ENCODE measurements at regions not wholly inside any gene's neighbourhood (a gene's known extent, or its start where the extent isn't known, plus 50 kb on each side); places are given as distances from the start of the nearest gene placed in this dataset.

DNA sequence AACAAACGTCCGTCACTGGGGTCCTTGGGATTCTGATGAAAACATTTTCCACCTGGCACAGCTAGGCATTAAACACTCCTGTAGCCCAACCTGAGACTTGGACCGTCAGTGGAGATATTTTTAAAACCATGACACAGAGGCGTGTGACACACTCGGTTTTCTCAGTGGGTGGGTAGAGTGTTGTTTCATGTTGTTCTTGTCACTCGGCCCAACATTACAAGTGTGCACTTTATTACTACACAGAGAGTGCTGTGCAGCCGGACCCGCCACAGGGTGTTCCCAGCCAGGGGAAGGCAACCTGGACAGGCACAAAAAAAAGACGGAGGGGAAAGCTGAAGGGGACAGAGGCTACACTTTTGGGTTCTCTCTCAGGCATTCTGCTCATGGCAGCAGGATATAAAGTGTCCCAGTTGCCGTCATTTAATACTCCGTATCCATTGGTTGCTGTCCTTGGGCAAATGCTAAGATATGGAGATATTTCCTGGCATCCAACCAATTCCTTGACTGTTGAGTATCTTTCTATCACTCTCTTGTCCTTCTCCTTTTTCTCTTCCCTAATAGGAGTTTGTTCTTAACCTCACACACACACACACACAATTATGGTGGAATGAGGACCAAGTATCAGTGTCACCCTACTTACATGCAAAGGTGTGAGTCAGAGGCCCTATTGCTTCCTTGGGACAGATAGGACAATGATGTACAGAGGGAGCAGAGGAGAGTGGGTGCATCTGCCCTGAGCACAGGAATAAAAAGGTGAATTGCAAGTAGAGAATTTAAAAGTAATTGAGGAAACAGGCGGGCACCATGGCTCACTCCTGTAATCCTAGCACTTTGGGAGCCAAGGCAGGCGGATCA, 154.1 kb upstream of the SOX9 start:
- TF ChIP-seq POLR2A (IDR thresholded peaks at IDR 0.05; ENCODE audit: low read depth, low read length) (no peak), MYC (IDR thresholded peaks at IDR 0.05; ENCODE audit: low read depth, low read length) (no peak)
- TF ChIP-seq, protein P1, sequence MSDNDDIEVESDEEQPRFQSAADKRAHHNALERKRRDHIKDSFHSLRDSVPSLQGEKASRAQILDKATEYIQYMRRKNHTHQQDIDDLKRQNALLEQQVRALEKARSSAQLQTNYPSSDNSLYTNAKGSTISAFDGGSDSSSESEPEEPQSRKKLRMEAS (IDR thresholded peaks at IDR 0.05; ENCODE audit: insufficient read depth, insufficient read length) = no peak

All from endothelial cell of umbilical vein (primary cell).